ENCODE measurements at regions not wholly inside any gene's neighbourhood (a gene's known extent, or its start where the extent isn't known, plus 50 kb on each side); places are given as distances from the start of the nearest gene placed in this dataset.

GRCh38 chr6:165844801-165845364 is 181.8 kb upstream of the PDE10A start:
- no peak for TF ChIP-seq CTCF (IDR thresholded peaks at IDR 0.05; ENCODE audit: low read depth, low read length)
- Histone ChIP-seq H3K4me3 (no peak overlapping the region), H3K36me3 (no peaks in the 10 kb centered on the region), H3K27ac (no peak overlapping the region), H3K4me1 (ENCODE audit: low read depth) (no peaks in the 10 kb centered on the region), H3K9me3 (ENCODE audit: low read depth) (no peaks in the 10 kb centered on the region), H3K27me3 (no peaks in the 10 kb centered on the region)
- DNase-seq (ENCODE audit: low read depth in 1 of 2, low spot score in 1 of 2), result no peak

GRCh38 chr6:165844232-165844631 is 181.2 kb upstream of the PDE10A start:
- Histone ChIP-seq H3K27ac (no peak overlapping the region), H3K27me3 (no peaks in the 10 kb centered on the region), H3K4me1 (ENCODE audit: low read depth) (no peaks in the 10 kb centered on the region), H3K4me3 (no peak overlapping the region), H3K9me3 (ENCODE audit: low read depth) (no peaks in the 10 kb centered on the region), H3K36me3 (no peaks in the 10 kb centered on the region)
- TF ChIP-seq CTCF (IDR thresholded peaks at IDR 0.05; ENCODE audit: low read depth, low read length), result no peak
- no peak for DNase-seq (ENCODE audit: low read depth in 1 of 2, low spot score in 1 of 2)

- Histone ChIP-seq H3K4me1 (ENCODE audit: low read depth) (no peaks in the 10 kb centered on the region), H3K27ac (no peak overlapping the region), H3K4me3 (no peak overlapping the region), H3K36me3 (no peaks in the 10 kb centered on the region), H3K9me3 (ENCODE audit: low read depth) (no peaks in the 10 kb centered on the region), H3K27me3 (no peaks in the 10 kb centered on the region)
- no peak for TF ChIP-seq CTCF (IDR thresholded peaks at IDR 0.05; ENCODE audit: low read depth, low read length)
- DNase-seq (ENCODE audit: low read depth in 1 of 2, low spot score in 1 of 2), result no peak
Observed at GRCh38 chr6:165843568-165844113, 180.6 kb upstream of the PDE10A start.

GRCh38 chr6:165843121-165843520 is 180.1 kb upstream of the PDE10A start:
- no peak for TF ChIP-seq CTCF (IDR thresholded peaks at IDR 0.05; ENCODE audit: low read depth, low read length)
- no peak for DNase-seq (ENCODE audit: low read depth in 1 of 2, low spot score in 1 of 2)
- Histone ChIP-seq H3K36me3 (no peaks in the 10 kb centered on the region), H3K4me1 (ENCODE audit: low read depth) (no peaks in the 10 kb centered on the region), H3K27ac (no peak overlapping the region), H3K4me3 (no peak overlapping the region), H3K27me3 (no peaks in the 10 kb centered on the region), H3K9me3 (ENCODE audit: low read depth) (no peaks in the 10 kb centered on the region)

- Histone ChIP-seq H3K4me1 (ENCODE audit: low read depth) (no peaks in the 10 kb centered on the region), H3K27me3 (no peaks in the 10 kb centered on the region), H3K4me3 (no peak overlapping the region), H3K36me3 (no peaks in the 10 kb centered on the region), H3K9me3 (ENCODE audit: low read depth) (no peaks in the 10 kb centered on the region), H3K27ac (no peak overlapping the region)
- TF ChIP-seq CTCF (IDR thresholded peaks at IDR 0.05; ENCODE audit: low read depth, low read length), result no peak
- no peak for DNase-seq (ENCODE audit: low read depth in 1 of 2, low spot score in 1 of 2)
Observed at GRCh38 chr6:165842281-165842936, 179.4 kb upstream of the PDE10A start.
